RCC 7860 (cell line): ENCODE measurements at regions not wholly inside any gene's neighbourhood (a gene's known extent, or its start where the extent isn't known, plus 50 kb on each side); places are given as distances from the start of the nearest gene placed in this dataset.
A peak's percentile ranks its signal among the peaks of the same experiment; 100 is the strongest.

Experiments used
- DNase-seq: peaks from one replicate; pipeline ENCODE4 v3.0.0-alpha.2; 2015; ENCODE audit warnings: low spot score
- FAIRE-seq: peaks from 2 replicates; lab custom pipeline; 2012; peaks lifted over from hg19 to GRCh38; lab: Jason Lieb, UNC

GRCh38 chr4:45119376-45119775 is 393.0 kb upstream of the GNPDA2 start:
- DNase-seq, result no peak
- no peak for FAIRE-seq

GRCh38 chr4:45102716-45103115 is 376.4 kb upstream of the GNPDA2 start:
- no peak for FAIRE-seq
- DNase-seq, result no peak

- FAIRE-seq (no peak), DNase-seq (no peak)
Measured at GRCh38 chr4:45100956-45101818, 374.8 kb upstream of the GNPDA2 start.

DNA sequence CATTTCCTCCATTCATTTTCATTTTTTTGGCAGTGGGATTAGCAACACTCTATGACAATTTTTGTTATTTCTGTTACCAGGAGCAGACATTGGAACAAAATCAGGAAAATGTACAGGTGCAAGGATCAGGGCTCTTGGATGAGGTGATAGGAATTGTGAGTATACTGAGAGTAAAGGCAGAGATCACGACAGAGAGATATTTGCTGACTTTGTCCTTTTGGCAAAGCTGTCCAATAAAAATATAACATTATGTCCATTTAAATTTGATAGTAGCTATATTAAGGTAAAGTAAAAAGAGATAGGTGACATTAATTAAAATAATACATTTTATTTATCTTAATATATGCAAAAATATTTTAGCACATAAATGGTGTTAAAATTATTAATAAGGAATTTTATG is 373.1 kb upstream of the GNPDA2 start:
- no peak for FAIRE-seq
- DNase-seq, result no peak

GRCh38 chr4:45094684-45095083 is 368.3 kb upstream of the GNPDA2 start:
- FAIRE-seq, result no peak
- no peak for DNase-seq

GRCh38 chr4:45082101-45082500 is 355.7 kb upstream of the GNPDA2 start:
- FAIRE-seq, result no peak

DNA sequence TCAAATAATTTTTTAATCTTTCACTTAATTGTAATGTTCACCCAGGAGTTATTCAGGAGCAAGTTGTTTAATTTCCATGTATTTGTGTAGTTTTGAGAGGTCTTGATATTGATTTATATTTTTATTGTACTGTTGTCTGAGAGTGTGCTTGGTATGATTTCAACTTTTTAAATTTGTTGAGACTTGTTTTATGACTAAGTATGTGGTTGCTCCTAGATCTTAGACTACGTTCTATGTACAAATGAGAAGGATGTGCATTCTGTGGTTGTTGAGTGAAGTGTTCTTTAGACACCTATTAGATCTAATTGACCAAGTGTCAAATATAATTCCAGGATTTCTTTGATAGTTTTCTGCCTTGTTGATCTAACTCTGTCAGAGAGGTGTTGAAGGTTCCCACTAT is 353.3 kb upstream of the GNPDA2 start:
- FAIRE-seq (no peak), DNase-seq (no peak)

More at GRCh38 chr4:45082101-45082500, 355.7 kb upstream of the GNPDA2 start:
- DNase-seq, result no peak

DNA sequence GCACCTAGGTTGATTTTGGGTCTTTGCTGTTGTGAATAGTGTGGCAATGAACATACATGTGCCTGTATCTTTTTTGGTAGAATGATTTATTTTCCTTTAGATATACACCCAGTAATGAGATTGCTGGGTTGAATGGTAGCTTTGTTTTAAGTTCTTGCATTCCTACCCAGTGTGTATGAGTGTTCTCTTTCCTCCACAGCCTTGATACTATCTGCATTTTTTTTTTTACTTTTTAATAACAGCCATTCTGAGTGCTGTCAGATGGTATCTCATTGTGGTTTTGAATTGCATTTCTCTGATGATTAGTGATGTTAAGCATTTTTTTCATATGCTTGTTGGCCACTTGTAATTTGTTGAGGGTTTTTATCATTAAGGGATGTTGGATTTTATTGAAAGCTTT is 351.8 kb upstream of the GNPDA2 start:
- DNase-seq (no peak), FAIRE-seq (no peak)

DNA sequence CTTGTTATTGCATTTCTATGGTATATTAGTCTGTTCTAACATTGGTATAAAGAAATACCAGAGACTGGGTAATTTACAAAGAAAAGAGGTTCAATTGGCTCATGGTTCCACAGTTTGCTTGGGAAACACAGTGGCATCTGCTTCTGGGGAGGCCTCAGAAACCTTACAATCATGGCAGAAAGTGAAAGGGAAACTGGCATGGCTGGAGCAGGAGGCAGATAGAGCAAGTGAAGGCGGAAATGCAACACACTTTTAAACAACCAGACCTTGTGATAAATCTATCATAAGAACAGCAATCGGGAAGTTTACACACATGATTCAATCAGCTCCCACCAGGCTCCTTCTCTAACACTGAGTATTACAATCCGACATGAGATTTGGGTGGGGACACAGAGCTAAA is 346.6 kb upstream of the GNPDA2 start:
- FAIRE-seq (no peak), DNase-seq (no peak)

DNA sequence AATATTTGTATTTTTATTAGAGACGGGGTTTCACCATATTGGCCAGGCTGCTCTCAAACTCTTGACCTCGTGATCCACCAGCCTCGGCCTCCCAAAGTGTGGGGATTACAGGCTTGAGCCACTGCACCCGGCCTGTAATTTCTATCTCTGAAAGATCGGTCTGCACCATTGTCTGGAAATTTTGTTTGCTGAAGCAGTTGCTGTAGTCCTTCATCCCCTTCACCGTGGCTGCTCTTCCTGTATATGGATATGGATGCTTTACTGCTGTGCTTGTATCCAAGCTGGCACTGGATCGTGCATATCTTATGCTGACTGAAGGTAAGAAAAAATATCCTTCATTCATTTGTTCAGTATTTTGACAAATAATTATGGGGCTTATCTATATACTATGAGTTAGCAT is 338.4 kb upstream of the GNPDA2 start:
- DNase-seq, result no peak
- no peak for FAIRE-seq

DNA sequence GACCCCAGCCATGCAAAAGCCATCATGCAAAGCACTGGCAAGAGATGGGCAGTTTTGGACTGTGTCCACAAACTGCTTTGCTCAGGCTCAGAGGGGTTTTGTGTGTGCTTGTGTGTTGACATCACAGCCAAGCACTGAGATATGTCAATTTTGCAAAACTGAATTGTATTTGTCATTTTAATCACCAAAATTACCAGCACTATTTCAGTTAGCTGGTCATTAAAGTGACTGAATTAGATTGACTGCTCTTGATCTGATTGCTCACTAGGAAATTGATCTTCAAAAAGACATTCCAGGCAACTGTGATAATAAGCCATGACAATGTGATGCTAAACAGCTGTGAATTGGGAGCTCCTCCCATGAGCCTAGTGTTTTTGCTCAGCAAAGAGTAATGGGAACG is 337.3 kb upstream of the GNPDA2 start:
- DNase-seq, result no peak

DNA sequence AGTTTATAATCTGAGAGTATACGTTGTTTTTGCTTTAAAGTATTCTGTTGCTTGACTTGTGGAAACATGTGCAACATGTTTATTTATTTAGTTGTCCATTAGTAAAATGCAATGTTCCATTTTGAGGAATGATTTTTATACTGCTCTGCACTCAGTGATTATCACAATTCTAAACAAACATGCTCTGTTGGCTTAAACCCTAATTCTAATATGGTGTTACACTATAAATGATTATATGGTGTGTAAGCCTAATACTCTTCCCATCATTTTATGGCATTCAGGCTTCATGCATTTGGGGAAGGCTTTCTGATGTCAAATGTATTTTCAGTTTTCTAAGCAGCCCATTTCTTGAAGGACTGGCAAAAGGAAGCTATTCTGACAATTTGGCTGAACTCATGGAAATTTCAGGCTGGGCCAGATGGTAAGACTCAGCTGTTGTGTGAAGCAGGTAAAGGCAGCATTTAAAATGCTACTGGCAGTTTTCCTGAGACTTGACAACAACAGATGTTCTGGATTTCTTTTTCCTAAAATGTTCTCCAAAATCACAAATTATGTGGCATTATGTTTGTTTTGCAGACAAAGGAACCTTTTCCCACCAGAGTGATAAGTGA is 336.7 kb upstream of the GNPDA2 start:
- FAIRE-seq (no peak), DNase-seq (no peak)

More for the DNA sequence above, 337.3 kb upstream of the GNPDA2 start:
- no peak for FAIRE-seq

DNA sequence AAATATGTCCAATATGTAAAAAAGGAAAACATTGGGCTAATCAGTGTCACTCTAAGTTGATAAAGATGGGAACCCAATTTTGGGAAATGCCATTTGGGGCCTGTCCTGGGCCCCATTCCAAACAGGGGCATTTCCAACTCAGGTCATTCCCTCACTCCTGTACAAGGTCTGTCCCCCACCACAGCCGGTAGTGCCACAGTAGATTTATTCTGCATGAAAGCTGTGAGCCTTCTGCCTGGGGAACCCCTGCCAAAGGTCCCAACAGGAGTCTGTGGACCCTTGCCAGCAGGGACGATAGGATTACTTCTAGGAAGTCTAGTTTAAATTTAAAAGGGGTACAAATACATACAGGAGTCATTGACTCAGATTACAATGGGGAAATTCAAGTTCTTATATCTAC is 317.6 kb upstream of the GNPDA2 start:
- FAIRE-seq, result no peak
- no peak for DNase-seq

GRCh38 chr4:45036677-45037076 is 310.3 kb upstream of the GNPDA2 start:
- DNase-seq (no peak), FAIRE-seq (no peak)

DNA sequence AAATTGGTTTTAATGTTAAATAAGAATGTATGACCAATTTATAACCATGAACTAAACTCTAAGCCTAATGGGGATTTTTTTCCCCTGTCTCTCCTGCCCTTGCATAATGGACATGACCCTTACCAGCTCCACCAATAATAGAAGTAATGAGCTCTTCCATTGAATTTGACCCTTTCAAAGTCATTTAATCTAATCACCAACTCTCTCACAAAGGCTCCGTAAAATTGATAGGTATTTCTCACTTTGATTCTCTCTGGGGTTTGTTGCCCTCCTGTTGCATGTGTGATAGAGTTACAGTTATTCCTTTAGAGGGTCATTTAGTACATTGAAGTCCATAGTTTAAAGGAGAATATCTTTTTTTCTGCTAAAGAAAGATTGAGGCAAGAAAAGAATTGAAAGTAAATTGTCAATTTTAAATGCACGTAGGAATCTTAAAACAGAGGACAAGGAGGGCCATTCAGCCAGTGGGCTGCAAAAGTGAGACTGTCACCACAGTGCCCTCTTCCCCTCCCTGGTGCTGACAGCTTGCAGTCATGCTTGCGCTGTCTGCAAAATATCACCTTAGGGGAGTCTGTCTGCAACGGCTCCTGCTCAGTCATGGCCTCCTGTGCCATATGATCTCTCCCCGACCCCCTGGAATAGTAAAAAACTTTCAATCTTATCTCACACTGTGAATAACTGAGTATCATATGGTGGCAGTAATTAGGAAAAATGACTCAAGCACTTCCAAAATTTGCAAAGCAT is 307.5 kb upstream of the GNPDA2 start:
- FAIRE-seq (no peak), DNase-seq (no peak)

- FAIRE-seq, result no peak
- DNase-seq, result no peak
Measured at GRCh38 chr4:45030059-45030458, 303.7 kb upstream of the GNPDA2 start.

- no peak for FAIRE-seq
Measured at GRCh38 chr4:45007508-45007907, 281.2 kb upstream of the GNPDA2 start.

GRCh38 chr4:45006078-45006477 is 279.7 kb upstream of the GNPDA2 start:
- FAIRE-seq (no peak), DNase-seq (no peak)

More at GRCh38 chr4:45007508-45007907, 281.2 kb upstream of the GNPDA2 start:
- no peak for DNase-seq

DNA sequence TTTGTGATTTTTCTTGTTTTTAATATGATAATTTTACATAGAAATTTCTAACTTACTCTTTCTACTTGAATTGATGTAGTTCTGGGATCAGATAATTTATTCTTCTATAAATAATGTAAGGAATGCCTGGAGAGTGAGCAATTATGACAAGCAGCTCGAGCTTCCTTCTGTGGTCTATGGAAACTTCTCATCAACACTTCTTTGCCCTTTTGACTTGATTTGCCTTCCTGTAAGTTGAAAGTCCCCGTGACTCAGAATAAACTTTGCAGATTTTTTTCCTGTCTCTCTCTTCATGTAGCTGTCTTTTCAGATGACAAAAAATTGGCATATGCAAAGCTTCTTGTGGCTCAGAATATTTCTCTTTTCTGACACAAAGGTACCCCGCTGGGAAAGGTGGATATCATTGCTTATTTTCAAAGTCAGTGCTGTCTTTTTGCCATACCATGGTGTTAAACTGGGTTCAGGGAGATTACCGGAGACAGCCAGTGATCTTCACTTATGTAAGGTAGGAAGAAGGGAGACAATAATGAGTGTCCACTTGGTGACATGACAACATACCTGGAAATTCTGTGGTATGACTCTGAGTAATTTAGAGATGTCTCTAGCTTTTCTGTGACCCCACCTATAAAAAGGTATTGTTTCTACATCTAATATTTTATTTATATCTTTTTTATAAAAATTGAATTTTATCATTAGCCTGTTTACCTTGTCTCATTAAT is 278.6 kb upstream of the GNPDA2 start:
- DNase-seq (peak; percentile 25), FAIRE-seq (no peak)

DNA sequence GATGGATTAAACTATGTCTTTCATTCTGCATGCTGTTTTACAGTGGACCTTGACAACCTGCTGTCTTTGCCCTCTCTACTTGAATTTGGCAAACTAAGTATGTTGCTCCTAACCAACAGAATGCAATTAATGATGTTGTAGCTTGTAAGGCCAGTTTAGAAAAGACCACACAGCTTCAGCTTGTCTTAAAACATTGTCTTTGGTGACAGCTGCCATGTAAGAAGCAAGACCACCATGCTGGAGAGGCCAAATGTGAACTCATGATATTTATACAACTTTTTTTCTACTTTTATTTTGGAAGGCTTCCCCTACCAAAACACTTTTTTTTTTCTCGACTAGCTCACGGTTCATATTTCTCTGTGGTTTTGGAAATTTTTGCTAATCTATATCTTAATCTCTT is 278.0 kb upstream of the GNPDA2 start:
- no peak for DNase-seq
- no peak for FAIRE-seq

GRCh38 chr4:44996276-44996845 is 270.0 kb upstream of the GNPDA2 start:
- FAIRE-seq (no peak), DNase-seq (no peak)
